ENCODE measurements at regions not wholly inside any gene's neighbourhood (a gene's known extent, or its start where the extent isn't known, plus 50 kb on each side); places are given as distances from the start of the nearest gene placed in this dataset.

- 88 to 100% methylated on average over 2 of the region's 2 CpGs for WGBS, 2 experiments (ENCODE audit: insufficient coverage in 2 of 2)
- Histone ChIP-seq H3K4me3 (ENCODE audit: extremely low read depth, insufficient read depth, low read length, poor library complexity, severe bottlenecking) (no peak overlapping the region), H3K27ac (ENCODE audit: low read depth, low read length, severe bottlenecking) (no peak overlapping the region), H3K36me3 (ENCODE audit: control insufficient read depth, insufficient read depth, low read length) (no peaks in the 10 kb centered on the region), H3K9me3 (ENCODE audit: control insufficient read depth, low read length) (no peaks in the 10 kb centered on the region), H3K4me1 (ENCODE audit: control insufficient read depth, insufficient read depth, low read length, poor library complexity, severe bottlenecking) (peaks cover 6% of the 10 kb centered on the region)
Observed at GRCh38 chr2:7997279-7997678, 684.6 kb upstream of the ID2 start.

GRCh38 chr2:7999683-8000476 is 682.0 kb upstream of the ID2 start:
- 90% methylated on average over 8 to 10 of the region's 11 CpGs for WGBS, 2 experiments (ENCODE audit: insufficient coverage in 2 of 2)
- no peaks in the 10 kb centered on the region for H3K9me3 ChIP-seq (ENCODE audit: control insufficient read depth, low read length)
- no peak overlapping the region for H3K4me3 ChIP-seq (ENCODE audit: extremely low read depth, insufficient read depth, low read length, poor library complexity, severe bottlenecking)

GRCh38 chr2:8000870-8001269 is 681.0 kb upstream of the ID2 start:
- Histone ChIP-seq H3K27ac (ENCODE audit: low read depth, low read length, severe bottlenecking) (no peak overlapping the region), H3K4me1 (ENCODE audit: control insufficient read depth, insufficient read depth, low read length, poor library complexity, severe bottlenecking) (peaks cover 20% of the 10 kb centered on the region), H3K9me3 (ENCODE audit: control insufficient read depth, low read length) (no peaks in the 10 kb centered on the region), H3K36me3 (ENCODE audit: control insufficient read depth, insufficient read depth, low read length) (no peaks in the 10 kb centered on the region), H3K4me3 (ENCODE audit: extremely low read depth, insufficient read depth, low read length, poor library complexity, severe bottlenecking) (no peak overlapping the region)
- WGBS, 2 experiments (ENCODE audit: insufficient coverage in 2 of 2): 100% methylated on average over 1 of the region's 1 CpG; no CpG with 5 or more reads in 1 of the 2 experiments

More at GRCh38 chr2:7999683-8000476, 682.0 kb upstream of the ID2 start:
- Histone ChIP-seq H3K36me3 (ENCODE audit: control insufficient read depth, insufficient read depth, low read length) (no peaks in the 10 kb centered on the region), H3K27ac (ENCODE audit: low read depth, low read length, severe bottlenecking) (no peak overlapping the region), H3K4me1 (ENCODE audit: control insufficient read depth, insufficient read depth, low read length, poor library complexity, severe bottlenecking) (peaks cover 20% of the 10 kb centered on the region)

- Histone ChIP-seq H3K4me1 (ENCODE audit: control insufficient read depth, insufficient read depth, low read length, poor library complexity, severe bottlenecking) (peaks cover 21% of the 10 kb centered on the region), H3K27ac (ENCODE audit: low read depth, low read length, severe bottlenecking) (no peak overlapping the region), H3K4me3 (ENCODE audit: extremely low read depth, insufficient read depth, low read length, poor library complexity, severe bottlenecking) (no peak overlapping the region), H3K36me3 (ENCODE audit: control insufficient read depth, insufficient read depth, low read length) (no peaks in the 10 kb centered on the region), H3K9me3 (ENCODE audit: control insufficient read depth, low read length) (no peaks in the 10 kb centered on the region)
- 94 to 100% methylated on average over 4 to 5 of the region's 8 CpGs for WGBS, 2 experiments (ENCODE audit: insufficient coverage in 2 of 2)
Observed at GRCh38 chr2:8002765-8003393, 679.0 kb upstream of the ID2 start.

- H3K36me3 ChIP-seq (ENCODE audit: control insufficient read depth, insufficient read depth, low read length): no peaks in the 10 kb centered on the region
- H3K9me3 ChIP-seq (ENCODE audit: control insufficient read depth, low read length): no peaks in the 10 kb centered on the region
- H3K27ac ChIP-seq (ENCODE audit: low read depth, low read length, severe bottlenecking): peak overlapping the region; percentile 75
- H3K4me3 ChIP-seq (ENCODE audit: extremely low read depth, insufficient read depth, low read length, poor library complexity, severe bottlenecking): no peak overlapping the region
- 87 to 92% methylated on average over 6 to 8 of the region's 13 CpGs for WGBS, 2 experiments (ENCODE audit: insufficient coverage in 2 of 2)
- H3K4me1 ChIP-seq (ENCODE audit: control insufficient read depth, insufficient read depth, low read length, poor library complexity, severe bottlenecking): peaks cover 21% of the 10 kb centered on the region
Observed at GRCh38 chr2:8003462-8004075, 678.3 kb upstream of the ID2 start.

GRCh38 chr2:8004250-8004681 is 677.6 kb upstream of the ID2 start:
- WGBS, 2 experiments (ENCODE audit: insufficient coverage in 2 of 2): 84 to 89% methylated on average over 3 of the region's 4 CpGs
- Histone ChIP-seq H3K4me1 (ENCODE audit: control insufficient read depth, insufficient read depth, low read length, poor library complexity, severe bottlenecking) (peaks cover 21% of the 10 kb centered on the region), H3K36me3 (ENCODE audit: control insufficient read depth, insufficient read depth, low read length) (no peaks in the 10 kb centered on the region), H3K27ac (ENCODE audit: low read depth, low read length, severe bottlenecking) (peak overlapping the region; percentile 75), H3K4me3 (ENCODE audit: extremely low read depth, insufficient read depth, low read length, poor library complexity, severe bottlenecking) (no peak overlapping the region), H3K9me3 (ENCODE audit: control insufficient read depth, low read length) (no peaks in the 10 kb centered on the region)

- Histone ChIP-seq H3K4me1 (ENCODE audit: control insufficient read depth, insufficient read depth, low read length, poor library complexity, severe bottlenecking) (peaks cover 21% of the 10 kb centered on the region), H3K27ac (ENCODE audit: low read depth, low read length, severe bottlenecking) (no peak overlapping the region), H3K4me3 (ENCODE audit: extremely low read depth, insufficient read depth, low read length, poor library complexity, severe bottlenecking) (no peak overlapping the region)
Observed at GRCh38 chr2:8006181-8006580, 675.7 kb upstream of the ID2 start.

GRCh38 chr2:8006626-8007025 is 675.2 kb upstream of the ID2 start:
- H3K4me1 ChIP-seq (ENCODE audit: control insufficient read depth, insufficient read depth, low read length, poor library complexity, severe bottlenecking): peaks cover 21% of the 10 kb centered on the region
- no peak overlapping the region for H3K4me3 ChIP-seq (ENCODE audit: extremely low read depth, insufficient read depth, low read length, poor library complexity, severe bottlenecking)
- 77 to 88% methylated on average over 1 of the region's 3 CpGs for WGBS, 2 experiments (ENCODE audit: insufficient coverage in 2 of 2)
- H3K27ac ChIP-seq (ENCODE audit: low read depth, low read length, severe bottlenecking): no peak overlapping the region
- no peaks in the 10 kb centered on the region for H3K36me3 ChIP-seq (ENCODE audit: control insufficient read depth, insufficient read depth, low read length)
- H3K9me3 ChIP-seq (ENCODE audit: control insufficient read depth, low read length): no peaks in the 10 kb centered on the region

More at GRCh38 chr2:8006181-8006580, 675.7 kb upstream of the ID2 start:
- Histone ChIP-seq H3K9me3 (ENCODE audit: control insufficient read depth, low read length) (no peaks in the 10 kb centered on the region), H3K36me3 (ENCODE audit: control insufficient read depth, insufficient read depth, low read length) (no peaks in the 10 kb centered on the region)

- H3K4me3 ChIP-seq (ENCODE audit: extremely low read depth, insufficient read depth, low read length, poor library complexity, severe bottlenecking): no peak overlapping the region
- no peak overlapping the region for H3K27ac ChIP-seq (ENCODE audit: low read depth, low read length, severe bottlenecking)
- no peaks in the 10 kb centered on the region for H3K36me3 ChIP-seq (ENCODE audit: control insufficient read depth, insufficient read depth, low read length)
- H3K9me3 ChIP-seq (ENCODE audit: control insufficient read depth, low read length): no peaks in the 10 kb centered on the region
- H3K4me1 ChIP-seq (ENCODE audit: control insufficient read depth, insufficient read depth, low read length, poor library complexity, severe bottlenecking): peaks cover 10% of the 10 kb centered on the region
- 98% methylated on average over 7 to 10 of the region's 11 CpGs for WGBS, 2 experiments (ENCODE audit: insufficient coverage in 2 of 2)
Observed at GRCh38 chr2:8009010-8009597, 672.8 kb upstream of the ID2 start.

- H3K9me3 ChIP-seq (ENCODE audit: control insufficient read depth, low read length): no peaks in the 10 kb centered on the region
- no peak overlapping the region for H3K4me3 ChIP-seq (ENCODE audit: extremely low read depth, insufficient read depth, low read length, poor library complexity, severe bottlenecking)
- no peak overlapping the region for H3K27ac ChIP-seq (ENCODE audit: low read depth, low read length, severe bottlenecking)
- no peaks in the 10 kb centered on the region for H3K4me1 ChIP-seq (ENCODE audit: control insufficient read depth, insufficient read depth, low read length, poor library complexity, severe bottlenecking)
- 89 to 94% methylated on average over 5 to 7 of the region's 7 CpGs for WGBS, 2 experiments (ENCODE audit: insufficient coverage in 2 of 2)
- no peaks in the 10 kb centered on the region for H3K36me3 ChIP-seq (ENCODE audit: control insufficient read depth, insufficient read depth, low read length)
Observed at GRCh38 chr2:8015848-8016600, 665.8 kb upstream of the ID2 start.

All from mesodermal cell (in vitro differentiated cells).